Prostate gland (tissue), 2 donors: ENCODE measurements at regions not wholly inside any gene's neighbourhood (a gene's known extent, or its start where the extent isn't known, plus 50 kb on each side); places are given as distances from the start of the nearest gene placed in this dataset.

ENCODE experiments used
- DNase-seq: peaks from one replicate; pipeline ENCODE4 v3.0.0-alpha.2; 2019; ENCODE audit warnings: low spot score
- H3K27ac ChIP-seq, 2 donors: fragments of 200-600 bp; sonication (generic); 2 replicates each; pipeline ENCODE4 v1.5.1; 2017 to 2019
- H3K27me3 ChIP-seq: fragments of 200-600 bp; sonication (generic); replicated peaks from 2 replicates; pipeline ENCODE4 v1.5.1; 2019; ENCODE audit not compliant: insufficient read depth
- H3K36me3 ChIP-seq, 2 donors: fragments of 200-600 bp; sonication (generic); 1 replicate in 1 of 2; 2 replicates in 1 of 2; pipeline versions ENCODE4 v1.5.1 to v1.8.1; 2017 to 2019
- H3K4me1 ChIP-seq: fragments of 200-600 bp; sonication (generic); replicated peaks from 2 replicates; pipeline ENCODE4 v1.5.1; 2019
- H3K4me3 ChIP-seq, 2 donors: fragments of 200-600 bp; sonication (generic); 2 replicates each; pipeline ENCODE4 v1.5.1; 2017 to 2019
- H3K9me3 ChIP-seq: fragments of 200-600 bp; sonication (generic); 2 replicates; pipeline ENCODE4 v1.5.1; 2017
- POLR2A ChIP-seq: fragments of 450-650 bp; IDR thresholded peaks from one replicate; pipeline ENCODE4 v1.6.1; 2016; ENCODE audit warnings: antibody characterized with exemption, mild to moderate bottlenecking
- POLR2AphosphoS5 ChIP-seq: sonication (generic); formaldehyde crosslinking; IDR thresholded peaks from one replicate; pipeline ENCODE4 v1.6.1; 2017; ENCODE audit warnings: antibody characterized with exemption
- WGBS: methylation state at CpG from one replicate; pipeline ENCODE4 v1.1.5; 2018; 5-methylcytosine and 5-hydroxymethylcytosine counted together
- intact Hi-C: fragments of 100-400 bp; cut with DNase I; formaldehyde crosslinking; loops from one replicate; pipeline ENCODE4 v1.14.2; 2022
- TF ChIP-seq, protein P1 (sequence below), 4 experiments: fragments of 200-600 bp in 2 of 4; fragments of 450-650 bp in 2 of 4; sonication (generic) in 2 of 4; IDR thresholded peaks; 1 replicate in 3 of 4; 2 replicates in 1 of 4; pipeline ENCODE4 v1.5.1; 2016 to 2019; ENCODE audit warnings: antibody characterized with exemption in 4 of 4, mild to moderate bottlenecking in 2 of 4, moderate library complexity in 2 of 4

DNA sequence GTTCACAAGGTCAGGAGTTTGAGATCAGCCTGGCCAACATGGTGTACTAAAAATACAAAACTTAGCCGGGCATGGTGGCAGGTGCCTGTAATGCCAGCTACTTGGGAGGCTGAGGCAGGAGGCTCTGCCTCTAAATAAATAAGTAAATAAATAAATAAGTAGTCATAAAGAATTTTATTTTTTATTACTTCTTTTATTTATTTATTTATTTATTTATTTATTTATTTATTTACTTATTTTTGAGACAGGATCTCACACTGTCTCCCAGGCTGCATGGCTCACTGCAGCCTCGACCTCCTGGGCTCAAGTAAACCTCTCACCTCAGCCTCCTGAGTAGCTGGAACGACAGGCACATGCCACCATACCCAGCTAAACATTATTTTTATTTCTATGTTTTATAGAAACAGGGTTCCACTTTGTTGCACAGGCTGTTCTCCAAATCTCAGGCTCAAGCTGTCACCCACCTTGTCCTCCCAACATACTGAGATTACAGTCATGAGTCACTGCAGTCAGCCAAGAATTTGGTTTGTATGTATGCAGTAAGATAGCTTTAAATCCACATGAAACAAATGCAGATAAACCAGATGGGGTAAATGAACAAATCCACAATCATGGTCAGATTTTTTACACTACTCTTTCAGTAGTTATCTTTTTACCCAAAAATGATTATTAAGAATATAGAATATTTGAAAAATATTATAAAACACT lies 523.3 kb upstream of the RGS18 start:
- Histone ChIP-seq H3K27ac (no peak overlapping the region), H3K27me3 (no peaks in the 10 kb centered on the region), H3K4me3 (no peak overlapping the region), H3K36me3 (no peaks in the 10 kb centered on the region), H3K4me1 (no peaks in the 10 kb centered on the region), H3K9me3 (no peaks in the 10 kb centered on the region)
- no peak for DNase-seq
- 84% methylated on average over 3 of the region's 3 CpGs for WGBS
- intact Hi-C loops, result no loop called here
- TF ChIP-seq POLR2A, result no peak
- TF ChIP-seq POLR2AphosphoS5, result no peak
- TF ChIP-seq, protein P1, sequence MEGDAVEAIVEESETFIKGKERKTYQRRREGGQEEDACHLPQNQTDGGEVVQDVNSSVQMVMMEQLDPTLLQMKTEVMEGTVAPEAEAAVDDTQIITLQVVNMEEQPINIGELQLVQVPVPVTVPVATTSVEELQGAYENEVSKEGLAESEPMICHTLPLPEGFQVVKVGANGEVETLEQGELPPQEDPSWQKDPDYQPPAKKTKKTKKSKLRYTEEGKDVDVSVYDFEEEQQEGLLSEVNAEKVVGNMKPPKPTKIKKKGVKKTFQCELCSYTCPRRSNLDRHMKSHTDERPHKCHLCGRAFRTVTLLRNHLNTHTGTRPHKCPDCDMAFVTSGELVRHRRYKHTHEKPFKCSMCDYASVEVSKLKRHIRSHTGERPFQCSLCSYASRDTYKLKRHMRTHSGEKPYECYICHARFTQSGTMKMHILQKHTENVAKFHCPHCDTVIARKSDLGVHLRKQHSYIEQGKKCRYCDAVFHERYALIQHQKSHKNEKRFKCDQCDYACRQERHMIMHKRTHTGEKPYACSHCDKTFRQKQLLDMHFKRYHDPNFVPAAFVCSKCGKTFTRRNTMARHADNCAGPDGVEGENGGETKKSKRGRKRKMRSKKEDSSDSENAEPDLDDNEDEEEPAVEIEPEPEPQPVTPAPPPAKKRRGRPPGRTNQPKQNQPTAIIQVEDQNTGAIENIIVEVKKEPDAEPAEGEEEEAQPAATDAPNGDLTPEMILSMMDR (IDR thresholded peaks at IDR 0.05), result no peak

DNA sequence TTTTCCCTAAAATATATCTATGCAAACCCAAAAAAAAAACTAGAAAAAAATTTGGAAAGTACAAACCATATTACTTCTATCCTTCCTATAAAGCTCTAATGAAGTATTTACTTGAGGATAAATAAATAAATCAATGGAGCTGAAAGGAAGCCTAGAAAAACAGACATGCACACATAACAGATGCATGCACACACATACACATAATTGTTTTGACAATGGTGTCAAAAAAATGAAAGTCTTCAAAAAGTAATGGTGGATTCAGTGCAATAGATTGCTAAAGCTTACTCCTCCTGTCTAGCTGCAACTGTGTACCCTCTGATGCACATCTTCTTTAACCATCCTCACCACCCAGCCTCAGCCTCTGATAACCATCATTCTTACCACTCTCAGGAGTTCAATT lies 521.9 kb upstream of the RGS18 start:
- no peak for DNase-seq
- intact Hi-C loops, result no loop called here
- Histone ChIP-seq H3K27ac (no peak overlapping the region), H3K4me3 (no peak overlapping the region), H3K27me3 (no peaks in the 10 kb centered on the region), H3K9me3 (no peaks in the 10 kb centered on the region), H3K36me3 (no peaks in the 10 kb centered on the region), H3K4me1 (no peaks in the 10 kb centered on the region)
- TF ChIP-seq POLR2AphosphoS5, result no peak
- no peak for TF ChIP-seq POLR2A
- TF ChIP-seq, protein P1 (IDR thresholded peaks at IDR 0.05), result no peak

DNA sequence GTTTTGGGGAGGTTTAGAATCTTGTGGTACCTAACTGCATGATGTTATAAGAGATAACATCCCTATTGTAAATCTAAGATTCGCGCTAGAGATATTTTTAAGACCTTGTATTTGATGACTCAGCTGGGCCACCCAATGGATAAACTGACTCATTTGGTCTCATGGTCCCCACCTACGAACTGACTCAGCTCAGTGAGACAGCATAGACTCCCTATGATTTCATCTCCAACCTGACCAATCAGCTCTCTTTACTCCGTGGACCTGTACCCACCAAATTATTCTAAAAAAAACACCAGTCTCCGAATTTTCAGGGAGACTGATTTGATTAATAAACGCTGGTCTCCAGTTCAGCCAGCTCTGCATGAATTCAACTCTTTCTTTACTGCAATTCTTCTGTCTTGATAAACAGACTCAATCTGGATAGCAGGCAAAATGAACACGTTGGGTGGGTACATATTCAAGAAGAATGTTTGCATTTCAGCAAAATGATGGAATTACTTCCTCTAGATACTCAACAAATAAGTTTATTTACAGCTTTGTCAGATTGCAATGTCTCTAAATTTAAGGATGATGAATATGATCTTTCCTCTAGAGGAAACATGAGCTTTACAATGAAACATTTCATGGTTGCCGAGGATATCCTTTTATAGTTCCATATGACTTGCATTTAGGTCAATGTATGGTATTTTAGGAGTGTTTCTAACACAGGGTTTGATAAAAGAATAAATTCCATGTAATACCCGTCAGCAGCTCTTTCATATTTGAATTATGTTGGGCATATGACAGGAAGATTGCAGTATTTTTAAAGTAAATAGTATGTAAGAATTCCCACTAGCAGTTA lies 516.6 kb upstream of the RGS18 start:
- intact Hi-C loops, result no loop called here
- DNase-seq, result no peak
- Histone ChIP-seq H3K9me3 (no peaks in the 10 kb centered on the region), H3K36me3 (no peaks in the 10 kb centered on the region), H3K4me3 (no peak overlapping the region), H3K27ac (no peak overlapping the region), H3K27me3 (no peaks in the 10 kb centered on the region), H3K4me1 (no peaks in the 10 kb centered on the region)
- WGBS, result 65% methylated on average over 9 of the region's 9 CpGs
- TF ChIP-seq, protein P1 (IDR thresholded peaks at IDR 0.05), result no peak
- TF ChIP-seq POLR2AphosphoS5 (no peak), POLR2A (no peak)

DNA sequence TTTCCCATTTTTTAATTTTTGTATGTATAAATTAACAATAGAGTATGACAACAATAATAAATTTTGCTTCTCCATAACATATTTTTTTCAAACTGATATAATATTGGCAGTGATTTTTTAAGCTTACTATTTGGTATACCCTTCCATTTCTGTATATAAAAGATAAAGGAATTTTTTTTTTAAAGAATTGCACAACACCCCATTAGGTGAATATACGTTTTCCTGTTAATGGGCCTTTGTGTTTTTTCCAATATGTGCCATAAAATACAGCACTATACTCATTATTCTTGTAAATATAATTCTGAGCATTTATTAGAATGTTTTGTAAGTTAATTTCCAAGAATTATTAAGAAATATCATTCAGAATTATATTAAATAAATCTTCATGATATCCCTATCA lies 515.2 kb upstream of the RGS18 start:
- Histone ChIP-seq H3K4me3 (no peak overlapping the region), H3K4me1 (no peaks in the 10 kb centered on the region), H3K27ac (no peak overlapping the region), H3K9me3 (no peaks in the 10 kb centered on the region), H3K27me3 (no peaks in the 10 kb centered on the region), H3K36me3 (no peaks in the 10 kb centered on the region)
- DNase-seq, result no peak
- no peak for TF ChIP-seq POLR2AphosphoS5
- TF ChIP-seq, protein P1 (IDR thresholded peaks at IDR 0.05), result no peak
- no peak for TF ChIP-seq POLR2A
- intact Hi-C loops, result no loop called here
- WGBS, result 50% methylated on average over 1 of the region's 1 CpG

DNA sequence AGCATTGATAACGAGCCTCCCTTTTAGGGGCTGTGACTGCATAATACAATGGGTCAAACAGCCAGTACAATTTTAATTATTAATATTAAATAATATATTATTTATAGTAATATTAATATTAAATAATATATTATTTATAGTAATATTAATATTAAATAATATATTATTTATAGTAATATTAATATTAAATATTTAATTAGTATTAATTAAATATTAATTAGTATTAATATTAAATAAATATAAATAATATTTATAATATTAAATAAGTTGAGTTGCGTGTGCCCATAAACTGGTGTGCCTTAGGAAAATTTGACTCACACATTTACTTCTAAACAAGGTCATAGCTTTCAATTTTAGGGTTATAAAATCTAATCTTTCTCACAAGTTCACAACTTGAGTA lies 509.3 kb upstream of the RGS18 start:
- Histone ChIP-seq H3K4me1 (no peaks in the 10 kb centered on the region), H3K36me3 (no peaks in the 10 kb centered on the region), H3K4me3 (no peak overlapping the region), H3K27ac (no peak overlapping the region), H3K27me3 (no peaks in the 10 kb centered on the region), H3K9me3 (no peaks in the 10 kb centered on the region)
- intact Hi-C loops, result no loop called here
- DNase-seq, result no peak
- 95% methylated on average over 2 of the region's 2 CpGs for WGBS
- TF ChIP-seq POLR2AphosphoS5 (no peak), POLR2A (no peak)
- TF ChIP-seq, protein P1 (IDR thresholded peaks at IDR 0.05), result no peak
